ENCODE measurements at regions not wholly inside any gene's neighbourhood (a gene's known extent, or its start where the extent isn't known, plus 50 kb on each side); places are given as distances from the start of the nearest gene placed in this dataset.
"Not testable (repeated sequence)": the region's sequence is repeated elsewhere in the genome, so short reads cannot be mapped to it uniquely, and the experiment has no call there.

GRCh38 chr9:7479300-7479699 lies 320.3 kb downstream of the DMAC1 start:
- DNase-seq (ENCODE audit: low read depth in 3 of 3): no peak

- DNase-seq (ENCODE audit: low read depth in 3 of 3): no peak
Observed at GRCh38 chr9:7478646-7479045, 320.9 kb downstream of the DMAC1 start.

- no peak for DNase-seq (ENCODE audit: low read depth in 3 of 3)
Observed at GRCh38 chr9:7467186-7467585, 332.4 kb downstream of the DMAC1 start.

- DNase-seq (ENCODE audit: low read depth in 3 of 3): no peak
Observed at GRCh38 chr9:7461791-7462190, 337.8 kb downstream of the DMAC1 start.

- no peak for DNase-seq (ENCODE audit: low read depth in 3 of 3)
Observed at GRCh38 chr9:7456793-7457530, 342.6 kb downstream of the DMAC1 start.

GRCh38 chr9:7456377-7456776 lies 343.2 kb downstream of the DMAC1 start:
- no peak for DNase-seq (ENCODE audit: low read depth in 3 of 3)

- no peak for DNase-seq (ENCODE audit: low read depth in 3 of 3)
Observed at GRCh38 chr9:7454624-7455023, 345.0 kb downstream of the DMAC1 start.

- no peak for DNase-seq (ENCODE audit: low read depth in 3 of 3)
Observed at GRCh38 chr9:7452378-7452777, 347.2 kb downstream of the DMAC1 start.

- no peak for DNase-seq (ENCODE audit: low read depth in 3 of 3)
Observed at GRCh38 chr9:7451062-7451461, 348.5 kb downstream of the DMAC1 start.

- DNase-seq (ENCODE audit: low read depth in 3 of 3): no peak
Observed at GRCh38 chr9:7443541-7443940, 356.0 kb downstream of the DMAC1 start.

GRCh38 chr9:7439355-7439995 lies 360.1 kb downstream of the DMAC1 start:
- no peak for DNase-seq (ENCODE audit: low read depth in 3 of 3)

- no peak for DNase-seq (ENCODE audit: low read depth in 3 of 3)
Observed at GRCh38 chr9:7436754-7437153, 362.8 kb downstream of the DMAC1 start.

- DNase-seq (ENCODE audit: low read depth in 3 of 3): no peak
Observed at GRCh38 chr9:7433508-7434292, 365.9 kb downstream of the DMAC1 start.

GRCh38 chr9:7432989-7433388 lies 366.6 kb downstream of the DMAC1 start:
- DNase-seq (ENCODE audit: low read depth in 3 of 3): no peak

- not testable (repeated sequence) for DNase-seq (ENCODE audit: low read depth in 3 of 3)
Observed at GRCh38 chr9:7417397-7417796, 382.2 kb downstream of the DMAC1 start.

- no peak for DNase-seq (ENCODE audit: low read depth in 3 of 3)
Observed at GRCh38 chr9:7415836-7416235, 383.7 kb downstream of the DMAC1 start.

- DNase-seq (ENCODE audit: low read depth in 3 of 3): no peak
Observed at GRCh38 chr9:7408845-7409244, 390.7 kb downstream of the DMAC1 start.

- DNase-seq (ENCODE audit: low read depth in 3 of 3): no peak
Observed at GRCh38 chr9:7407246-7407645, 392.3 kb downstream of the DMAC1 start.

GRCh38 chr9:7405924-7406604 lies 393.5 kb downstream of the DMAC1 start:
- DNase-seq (ENCODE audit: low read depth in 3 of 3): no peak

GRCh38 chr9:7403839-7404487 lies 395.6 kb downstream of the DMAC1 start:
- DNase-seq (ENCODE audit: low read depth in 3 of 3): no peak

GRCh38 chr9:7403028-7403389 lies 396.6 kb downstream of the DMAC1 start:
- DNase-seq (ENCODE audit: low read depth in 3 of 3): no peak
